Neutrophil (primary cell): ENCODE measurements at regions not wholly inside any gene's neighbourhood (a gene's known extent, or its start where the extent isn't known, plus 50 kb on each side); places are given as distances from the start of the nearest gene placed in this dataset.

ENCODE experiments used
- H3K27ac ChIP-seq: fragments of 200-600 bp; sonication (generic); 2 replicates; pipeline ENCODE4 v1.5.1; 2016; ENCODE audit warnings: mild to moderate bottlenecking, moderate library complexity
- H3K27me3 ChIP-seq: fragments of 200-600 bp; sonication (generic); 2 replicates; pipeline ENCODE4 v1.6.0; 2016; ENCODE audit warnings: mild to moderate bottlenecking
- H3K36me3 ChIP-seq: fragments of 200-600 bp; sonication (generic); 2 replicates; pipeline ENCODE4 v1.5.1; 2017
- H3K4me1 ChIP-seq, 2 experiments: fragments of 200-600 bp in 1 of 2; sonication (generic) in 1 of 2; 1 replicate in 1 of 2; 2 replicates in 1 of 2; pipeline versions ENCODE4 v1.5.1 to v1.6.1; 2013 to 2016; ENCODE audit warnings: low read depth in 1 of 2, low read length in 1 of 2, mild to moderate bottlenecking in 1 of 2, moderate library complexity in 1 of 2; ENCODE audit not compliant: control insufficient read depth in 1 of 2, insufficient read depth in 1 of 2
- H3K4me3 ChIP-seq, 2 experiments: fragments of 200-600 bp in 1 of 2; sonication (generic) in 1 of 2; 1 replicate in 1 of 2; 2 replicates in 1 of 2; pipeline ENCODE4 v1.5.1; 2013 to 2016; ENCODE audit warnings: low read depth in 1 of 2, low read length in 1 of 2, mild to moderate bottlenecking in 1 of 2, moderate library complexity in 1 of 2
- H3K9me3 ChIP-seq: fragments of 200-600 bp; sonication (generic); 2 replicates; pipeline ENCODE4 v1.5.1; 2016
- CTCF ChIP-seq: fragments of 200-600 bp; sonication (generic); IDR thresholded peaks from 2 replicates; pipeline ENCODE4 v1.5.1; 2016; ENCODE audit warnings: antibody characterized with exemption

- no peak overlapping the region for H3K4me3 ChIP-seq
- H3K4me1 ChIP-seq = peaks cover 0 to 6% of the 10 kb centered on the region in 2 experiments
- no peaks in the 10 kb centered on the region for H3K9me3 ChIP-seq
- no peak for TF ChIP-seq CTCF
- H3K36me3 ChIP-seq = no peaks in the 10 kb centered on the region
- H3K27me3 ChIP-seq = no peaks in the 10 kb centered on the region
- no peak overlapping the region for H3K27ac ChIP-seq
Observed at GRCh38 chr5:96048763-96049162, 87.1 kb upstream of the ELL2 start.

- TF ChIP-seq CTCF = no peak
- Histone ChIP-seq H3K4me3 (no peak overlapping the region), H3K27ac (no peak overlapping the region), H3K4me1 (peaks cover 7 to 19% of the 10 kb centered on the region in 2 experiments), H3K27me3 (no peaks in the 10 kb centered on the region), H3K36me3 (no peaks in the 10 kb centered on the region), H3K9me3 (no peaks in the 10 kb centered on the region)
Observed at GRCh38 chr5:96045888-96046287, 84.2 kb upstream of the ELL2 start.

- Histone ChIP-seq H3K36me3 (no peaks in the 10 kb centered on the region), H3K4me1 (peaks cover 7 to 19% of the 10 kb centered on the region in 2 experiments), H3K9me3 (no peaks in the 10 kb centered on the region), H3K27me3 (no peaks in the 10 kb centered on the region), H3K27ac (peak overlapping the region; percentile 60), H3K4me3 (no peak overlapping the region)
- TF ChIP-seq CTCF = no peak
Observed at GRCh38 chr5:96043446-96043845, 81.8 kb upstream of the ELL2 start.

GRCh38 chr5:96037128-96037527 lies 75.5 kb upstream of the ELL2 start:
- no peak overlapping the region for H3K4me3 ChIP-seq
- H3K27me3 ChIP-seq = no peaks in the 10 kb centered on the region
- no peaks in the 10 kb centered on the region for H3K36me3 ChIP-seq
- H3K9me3 ChIP-seq = no peaks in the 10 kb centered on the region
- TF ChIP-seq CTCF = no peak
- H3K27ac ChIP-seq = no peak overlapping the region
- no peaks in the 10 kb centered on the region for H3K4me1 ChIP-seq

GRCh38 chr5:96036301-96036700 lies 74.7 kb upstream of the ELL2 start:
- no peak for TF ChIP-seq CTCF
- H3K36me3 ChIP-seq = no peaks in the 10 kb centered on the region
- no peak overlapping the region for H3K27ac ChIP-seq
- H3K27me3 ChIP-seq = no peaks in the 10 kb centered on the region
- H3K4me3 ChIP-seq = no peak overlapping the region
- no peaks in the 10 kb centered on the region for H3K4me1 ChIP-seq
- H3K9me3 ChIP-seq = no peaks in the 10 kb centered on the region

- Histone ChIP-seq H3K4me1 (no peaks in the 10 kb centered on the region), H3K36me3 (no peaks in the 10 kb centered on the region), H3K27me3 (no peaks in the 10 kb centered on the region), H3K9me3 (no peaks in the 10 kb centered on the region), H3K4me3 (no peak overlapping the region), H3K27ac (no peak overlapping the region)
- TF ChIP-seq CTCF = no peak
Observed at GRCh38 chr5:96035796-96036195, 74.1 kb upstream of the ELL2 start.
